ENCODE measurements at regions not wholly inside any gene's neighbourhood (a gene's known extent, or its start where the extent isn't known, plus 50 kb on each side); places are given as distances from the start of the nearest gene placed in this dataset.

DNA sequence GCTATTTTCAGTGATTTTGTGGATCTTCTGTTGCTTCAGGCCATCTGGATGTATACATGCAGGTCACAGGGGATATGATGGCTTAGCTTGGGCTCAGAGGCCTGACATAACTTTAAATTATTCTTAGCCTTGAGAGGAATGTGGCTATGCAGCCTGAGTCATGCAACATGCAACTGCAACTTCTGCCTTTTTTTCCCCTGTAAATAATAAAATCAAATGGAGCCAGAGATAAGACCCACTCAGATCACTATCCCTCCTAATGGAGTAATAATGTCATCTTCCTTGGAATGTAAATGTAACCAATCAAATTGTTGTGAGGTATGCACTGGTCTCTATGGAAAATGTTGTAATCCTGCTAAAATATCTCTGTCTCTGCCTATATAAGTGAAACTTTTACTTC is 54.9 kb downstream of the MAGEB17 start:
- H3K4me3 ChIP-seq (ENCODE audit: low read length), result no peak overlapping the region

DNA sequence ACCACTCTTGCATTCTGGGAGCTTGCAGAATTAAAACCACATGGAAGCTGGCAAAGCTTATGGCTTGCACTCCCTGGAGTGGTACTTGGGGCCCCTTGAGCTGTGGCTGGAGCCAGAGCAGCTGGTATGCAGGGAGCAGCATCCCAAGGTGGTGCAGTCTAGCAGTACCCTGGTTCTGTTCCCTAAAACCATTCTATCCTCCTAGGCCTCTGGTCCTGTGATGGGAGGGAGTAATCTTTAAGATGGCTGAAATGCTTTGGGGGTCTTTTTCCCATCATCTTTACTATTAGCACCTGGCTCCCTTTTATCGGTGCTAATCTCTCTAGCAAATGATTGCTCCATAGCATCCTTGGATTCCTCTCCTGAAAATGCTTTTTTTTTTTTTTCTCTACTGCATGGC is 56.1 kb downstream of the MAGEB17 start:
- DNase-seq (ENCODE audit: low read depth, low spot score), result no peak

More for the DNA sequence above, 54.9 kb downstream of the MAGEB17 start:
- no peak for DNase-seq (ENCODE audit: low read depth, low spot score)

DNA sequence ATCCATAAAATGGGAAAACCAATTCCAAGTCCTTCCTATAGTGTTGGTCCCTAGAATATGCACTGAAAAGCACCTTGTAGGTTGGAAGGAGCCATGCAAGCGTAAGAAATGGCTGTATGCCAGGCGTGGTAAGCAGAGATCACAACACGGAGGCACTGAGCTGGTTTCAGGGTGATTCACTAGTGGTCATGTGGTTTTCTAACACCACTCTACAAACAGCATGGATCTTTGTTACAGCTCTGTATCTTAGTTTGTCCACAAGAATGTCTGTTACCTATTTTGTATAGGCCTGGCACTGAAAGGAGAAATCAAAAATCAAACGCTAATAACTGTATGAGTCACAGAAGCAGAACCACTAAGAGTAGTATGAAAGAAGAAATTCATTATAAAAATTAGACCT is 71.9 kb downstream of the MAGEB17 start:
- DNase-seq (ENCODE audit: low read depth, low spot score), result no peak
- no peak overlapping the region for H3K4me3 ChIP-seq (ENCODE audit: low read length)

More for the DNA sequence above, 56.1 kb downstream of the MAGEB17 start:
- H3K4me3 ChIP-seq (ENCODE audit: low read length), result no peak overlapping the region

DNA sequence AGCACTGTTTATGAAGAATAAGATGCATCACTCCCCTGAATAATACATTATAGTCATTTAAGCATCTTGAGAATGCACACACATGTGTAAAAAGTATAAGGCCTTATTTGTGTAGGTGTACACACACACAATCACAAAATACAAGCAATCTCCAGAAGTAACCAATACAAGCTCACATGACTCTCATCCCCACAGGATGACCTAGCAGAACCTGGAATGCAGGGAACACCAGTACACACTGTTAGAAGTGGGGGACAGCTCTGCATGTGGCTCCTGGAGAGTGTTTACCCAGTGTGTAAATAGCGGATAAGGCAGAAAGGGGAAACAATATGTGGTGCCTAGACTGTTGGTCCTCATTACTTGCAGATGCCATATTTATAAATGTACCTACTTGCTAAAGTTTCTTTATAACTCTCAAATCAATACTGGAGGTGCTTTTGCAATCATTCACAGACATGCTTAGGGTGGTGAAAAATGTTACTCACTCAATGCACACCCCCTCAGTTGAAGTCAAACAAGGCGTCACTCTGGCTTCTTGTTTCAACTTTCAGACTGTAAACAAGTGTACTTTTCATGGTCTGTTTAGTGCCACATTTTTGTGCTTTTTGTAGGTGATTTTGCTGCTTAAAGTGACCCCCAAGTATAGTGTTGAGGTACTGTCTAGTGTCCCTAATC is 73.1 kb downstream of the MAGEB17 start:
- H3K4me3 ChIP-seq (ENCODE audit: low read length), result no peak overlapping the region

GRCh38 chrX:16240968-16241367 is 73.7 kb downstream of the MAGEB17 start:
- no peak overlapping the region for H3K4me3 ChIP-seq (ENCODE audit: low read length)
- DNase-seq (ENCODE audit: low read depth, low spot score), result no peak

More for the DNA sequence above, 73.1 kb downstream of the MAGEB17 start:
- no peak for DNase-seq (ENCODE audit: low read depth, low spot score)

- no peak overlapping the region for H3K4me3 ChIP-seq (ENCODE audit: low read length)
- no peak for DNase-seq (ENCODE audit: low read depth, low spot score)
Measured at GRCh38 chrX:16250296-16250695, 83.0 kb downstream of the MAGEB17 start.

DNA sequence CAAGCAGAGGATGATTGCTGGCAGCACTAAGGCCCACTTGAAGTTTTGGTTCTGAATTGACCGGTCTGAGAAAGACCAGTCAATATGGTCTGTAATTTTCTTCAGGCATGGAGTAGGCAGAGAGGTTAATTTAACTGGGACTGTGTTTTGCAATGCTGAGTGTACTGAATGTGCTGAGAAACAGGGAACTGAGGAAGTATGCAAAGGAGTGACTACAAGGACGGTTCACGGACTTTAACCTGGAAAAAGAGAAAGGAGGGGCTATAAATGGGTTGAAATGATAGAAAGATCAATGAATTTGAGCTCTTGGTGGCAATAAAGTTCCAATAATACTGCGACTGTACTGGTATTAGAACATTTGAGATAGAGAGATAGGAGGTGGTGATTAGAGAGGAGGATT is 84.5 kb downstream of the MAGEB17 start:
- no peak overlapping the region for H3K4me3 ChIP-seq (ENCODE audit: low read length)
- DNase-seq (ENCODE audit: low read depth, low spot score), result no peak

- no peak for DNase-seq (ENCODE audit: low read depth, low spot score)
- no peak overlapping the region for H3K4me3 ChIP-seq (ENCODE audit: low read length)
Measured at GRCh38 chrX:16258882-16259281, 91.6 kb downstream of the MAGEB17 start.

GRCh38 chrX:16267431-16267830 is 100.2 kb downstream of the MAGEB17 start:
- no peak for DNase-seq (ENCODE audit: low read depth, low spot score)
- no peak overlapping the region for H3K4me3 ChIP-seq (ENCODE audit: low read length)

DNA sequence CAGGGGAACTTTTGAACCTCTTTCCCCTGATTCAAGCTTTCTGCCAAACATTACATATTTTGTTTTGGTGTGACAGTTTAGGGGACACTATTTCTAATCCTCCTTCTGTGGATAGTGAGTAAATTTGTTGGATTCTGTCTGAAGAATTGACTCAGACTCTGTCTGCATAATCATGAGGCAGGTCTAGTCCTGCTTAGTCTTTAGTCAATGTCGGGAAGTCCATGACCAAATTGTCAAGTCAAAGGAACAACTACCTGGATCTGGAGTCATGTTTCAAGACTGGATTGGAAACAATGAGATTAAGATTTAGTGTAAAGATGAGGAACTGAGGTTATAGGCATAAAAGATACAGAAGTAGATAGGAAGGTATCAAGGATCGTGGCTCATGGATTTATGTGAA is 100.9 kb downstream of the MAGEB17 start:
- DNase-seq (ENCODE audit: low read depth, low spot score), result no peak
- H3K4me3 ChIP-seq (ENCODE audit: low read length), result no peak overlapping the region

- DNase-seq (ENCODE audit: low read depth, low spot score), result peak; percentile 9
Measured at GRCh38 chrX:16278927-16279326, 111.6 kb downstream of the MAGEB17 start.

GRCh38 chrX:16282209-16282608 is 114.9 kb downstream of the MAGEB17 start:
- H3K4me3 ChIP-seq (ENCODE audit: low read length), result no peak overlapping the region
- no peak for DNase-seq (ENCODE audit: low read depth, low spot score)

More at GRCh38 chrX:16278927-16279326, 111.6 kb downstream of the MAGEB17 start:
- H3K4me3 ChIP-seq (ENCODE audit: low read length), result no peak overlapping the region

GRCh38 chrX:16284842-16285241 is 117.6 kb downstream of the MAGEB17 start:
- H3K4me3 ChIP-seq (ENCODE audit: low read length), result no peak overlapping the region

GRCh38 chrX:16290997-16291396 is 123.7 kb downstream of the MAGEB17 start:
- no peak for DNase-seq (ENCODE audit: low read depth, low spot score)
- H3K4me3 ChIP-seq (ENCODE audit: low read length), result no peak overlapping the region

More at GRCh38 chrX:16284842-16285241, 117.6 kb downstream of the MAGEB17 start:
- no peak for DNase-seq (ENCODE audit: low read depth, low spot score)

DNA sequence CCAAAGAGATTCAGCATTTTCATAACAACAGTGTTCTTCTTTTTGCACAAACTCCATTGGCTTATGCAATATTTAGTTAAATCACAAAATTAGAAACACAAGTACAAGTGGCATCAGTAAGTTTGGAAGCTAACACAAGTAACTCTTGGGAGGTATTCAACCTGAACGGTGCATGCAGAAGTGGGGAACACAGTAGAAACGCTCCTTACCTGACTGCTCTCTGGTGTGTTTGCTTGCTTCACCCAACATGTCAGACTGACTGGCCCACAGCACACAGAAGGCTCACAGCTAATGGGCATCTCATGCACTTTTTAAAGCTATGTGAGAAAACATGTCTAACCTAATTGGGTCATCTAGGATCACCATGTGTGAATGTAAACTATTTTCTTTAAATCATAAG is 133.6 kb downstream of the MAGEB17 start:
- no peak overlapping the region for H3K4me3 ChIP-seq (ENCODE audit: low read length)
- DNase-seq (ENCODE audit: low read depth, low spot score), result no peak

DNA sequence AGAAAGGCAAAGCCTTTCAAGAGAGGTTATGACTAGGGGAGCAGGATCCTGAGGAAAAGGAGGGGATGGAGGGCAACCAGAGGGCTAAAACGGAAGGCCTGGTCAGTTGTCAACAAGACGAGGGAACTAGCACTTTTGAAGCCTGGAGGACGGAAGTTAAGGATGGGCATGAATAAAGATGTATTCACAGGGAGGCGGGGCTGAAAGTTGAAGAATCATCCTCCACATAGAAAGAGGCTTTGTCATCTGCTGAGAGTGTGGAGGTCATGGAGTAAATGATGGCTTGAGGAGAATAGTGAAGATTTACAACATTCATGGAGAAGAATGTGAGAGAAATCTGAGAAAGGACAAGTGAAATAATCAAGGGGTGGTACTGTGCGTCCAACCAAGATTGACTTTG is 137.5 kb downstream of the MAGEB17 start:
- DNase-seq (ENCODE audit: low read depth, low spot score), result no peak
- H3K4me3 ChIP-seq (ENCODE audit: low read length), result no peak overlapping the region

- no peak overlapping the region for H3K4me3 ChIP-seq (ENCODE audit: low read length)
- DNase-seq (ENCODE audit: low read depth, low spot score), result no peak
Measured at GRCh38 chrX:16305187-16305586, 137.9 kb downstream of the MAGEB17 start.

GRCh38 chrX:16307950-16308349 is 140.7 kb downstream of the MAGEB17 start:
- no peak for DNase-seq (ENCODE audit: low read depth, low spot score)
- H3K4me3 ChIP-seq (ENCODE audit: low read length), result no peak overlapping the region

DNA sequence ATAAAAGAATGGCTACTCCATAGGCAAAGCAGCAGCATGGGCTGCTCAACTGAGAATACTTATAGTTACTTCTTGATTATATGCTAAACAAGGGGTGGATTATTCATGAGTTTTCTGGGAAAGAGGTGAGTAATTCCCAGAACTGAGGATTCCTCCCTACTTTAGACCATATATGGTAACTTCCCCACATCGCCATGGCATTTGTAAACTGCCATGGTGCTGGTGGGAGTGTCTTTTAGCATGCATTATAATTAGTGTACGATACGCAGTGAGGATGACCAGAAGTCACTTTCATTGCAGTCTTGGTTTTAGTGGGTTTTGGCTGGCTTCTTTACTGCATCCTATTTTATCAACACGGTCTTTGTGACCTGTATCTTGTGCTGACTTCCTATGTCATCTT is 141.5 kb downstream of the MAGEB17 start:
- no peak for DNase-seq (ENCODE audit: low read depth, low spot score)
- no peak overlapping the region for H3K4me3 ChIP-seq (ENCODE audit: low read length)

GRCh38 chrX:16310326-16310725 is 143.0 kb downstream of the MAGEB17 start:
- no peak overlapping the region for H3K4me3 ChIP-seq (ENCODE audit: low read length)
- DNase-seq (ENCODE audit: low read depth, low spot score), result no peak

GRCh38 chrX:16311671-16312070 is 144.4 kb downstream of the MAGEB17 start:
- no peak for DNase-seq (ENCODE audit: low read depth, low spot score)
- H3K4me3 ChIP-seq (ENCODE audit: low read length), result no peak overlapping the region

All from Jurkat, Clone E6-1 (cell line).